Muscle layer of duodenum (tissue), 2 donors: ENCODE measurements at regions not wholly inside any gene's neighbourhood (a gene's known extent, or its start where the extent isn't known, plus 50 kb on each side); places are given as distances from the start of the nearest gene placed in this dataset.

Experiments
- H3K27ac ChIP-seq: one replicate; pipeline ENCODE4 v1.7.0; 2013; ENCODE audit warnings: mild to moderate bottlenecking, low read length
- H3K27me3 ChIP-seq: one replicate; pipeline ENCODE4 v1.7.0; 2013; ENCODE audit warnings: low read depth, mild to moderate bottlenecking, control low read depth, low read length
- H3K36me3 ChIP-seq, 2 donors: one replicate each; pipeline ENCODE4 v1.7.0; 2013; ENCODE audit warnings: low read length in 2 of 2, control low read depth in 1 of 2, mild to moderate bottlenecking in 1 of 2; ENCODE audit not compliant: insufficient read depth in 2 of 2, control insufficient read depth in 1 of 2
- H3K4me1 ChIP-seq, 2 donors: one replicate each; pipeline ENCODE4 v1.7.0; 2013; ENCODE audit warnings: low read length in 2 of 2, mild to moderate bottlenecking in 2 of 2, control low read depth in 1 of 2, moderate library complexity in 1 of 2; ENCODE audit not compliant: insufficient read depth in 2 of 2, control insufficient read depth in 1 of 2
- H3K4me3 ChIP-seq, 2 donors: one replicate each; pipeline ENCODE4 v1.7.0; 2013; ENCODE audit warnings: low read length in 2 of 2, low read depth in 1 of 2, mild to moderate bottlenecking in 1 of 2
- H3K9me3 ChIP-seq, 2 donors: one replicate each; pipeline ENCODE4 v1.7.0; 2013; ENCODE audit warnings: low read length in 2 of 2, control low read depth in 1 of 2, mild to moderate bottlenecking in 1 of 2; ENCODE audit not compliant: control insufficient read depth in 1 of 2
- donor health status: healthy.

GRCh38 chr6:128827675-128828464 lies 55.1 kb upstream of the LAMA2 start:
- H3K27ac ChIP-seq = no peak overlapping the region
- no peak overlapping the region for H3K4me3 ChIP-seq
- H3K27me3 ChIP-seq = no peaks in the 10 kb centered on the region
- no peaks in the 10 kb centered on the region for H3K36me3 ChIP-seq
- no peaks in the 10 kb centered on the region for H3K4me1 ChIP-seq
- no peaks in the 10 kb centered on the region for H3K9me3 ChIP-seq

- H3K4me1 ChIP-seq = no peaks in the 10 kb centered on the region
- H3K27me3 ChIP-seq = no peaks in the 10 kb centered on the region
- no peak overlapping the region for H3K4me3 ChIP-seq
- H3K36me3 ChIP-seq = no peaks in the 10 kb centered on the region
- H3K27ac ChIP-seq = no peak overlapping the region
- no peaks in the 10 kb centered on the region for H3K9me3 ChIP-seq
These were observed 56.3 kb upstream of the LAMA2 start for GRCh38 chr6:128826606-128827005.

- Histone ChIP-seq H3K4me3 (no peak overlapping the region), H3K4me1 (no peaks in the 10 kb centered on the region), H3K9me3 (no peaks in the 10 kb centered on the region), H3K27ac (no peak overlapping the region), H3K27me3 (no peaks in the 10 kb centered on the region), H3K36me3 (no peaks in the 10 kb centered on the region)
These were observed 60.7 kb upstream of the LAMA2 start for GRCh38 chr6:128822271-128822670.

- H3K4me3 ChIP-seq = no peak overlapping the region
- H3K4me1 ChIP-seq = no peaks in the 10 kb centered on the region
- H3K27ac ChIP-seq = no peak overlapping the region
- H3K9me3 ChIP-seq = no peaks in the 10 kb centered on the region
- no peaks in the 10 kb centered on the region for H3K27me3 ChIP-seq
- no peaks in the 10 kb centered on the region for H3K36me3 ChIP-seq
These were observed 61.8 kb upstream of the LAMA2 start for GRCh38 chr6:128821116-128821515.

GRCh38 chr6:128808856-128809255 lies 74.1 kb upstream of the LAMA2 start:
- H3K4me1 ChIP-seq = no peaks in the 10 kb centered on the region
- H3K27me3 ChIP-seq = no peaks in the 10 kb centered on the region
- H3K4me3 ChIP-seq = no peak overlapping the region
- H3K27ac ChIP-seq = no peak overlapping the region
- no peaks in the 10 kb centered on the region for H3K9me3 ChIP-seq
- H3K36me3 ChIP-seq = no peaks in the 10 kb centered on the region

GRCh38 chr6:128807577-128807976 lies 75.4 kb upstream of the LAMA2 start:
- Histone ChIP-seq H3K27me3 (no peaks in the 10 kb centered on the region), H3K4me3 (no peak overlapping the region), H3K9me3 (no peaks in the 10 kb centered on the region), H3K4me1 (no peaks in the 10 kb centered on the region), H3K36me3 (no peaks in the 10 kb centered on the region), H3K27ac (no peak overlapping the region)

- H3K4me3 ChIP-seq = no peak overlapping the region
- H3K27ac ChIP-seq = no peak overlapping the region
- no peaks in the 10 kb centered on the region for H3K36me3 ChIP-seq
- no peaks in the 10 kb centered on the region for H3K4me1 ChIP-seq
- H3K9me3 ChIP-seq = no peaks in the 10 kb centered on the region
- H3K27me3 ChIP-seq = no peaks in the 10 kb centered on the region
These were observed 76.7 kb upstream of the LAMA2 start for GRCh38 chr6:128806261-128806660.

GRCh38 chr6:128803911-128804310 lies 79.0 kb upstream of the LAMA2 start:
- Histone ChIP-seq H3K4me3 (no peak overlapping the region), H3K27ac (no peak overlapping the region)

GRCh38 chr6:128801621-128802020 lies 81.3 kb upstream of the LAMA2 start:
- Histone ChIP-seq H3K27me3 (no peaks in the 10 kb centered on the region), H3K36me3 (no peaks in the 10 kb centered on the region), H3K4me1 (no peaks in the 10 kb centered on the region), H3K4me3 (no peak overlapping the region), H3K27ac (no peak overlapping the region), H3K9me3 (no peaks in the 10 kb centered on the region)

More at GRCh38 chr6:128803911-128804310, 79.0 kb upstream of the LAMA2 start:
- Histone ChIP-seq H3K4me1 (no peaks in the 10 kb centered on the region), H3K36me3 (no peaks in the 10 kb centered on the region), H3K27me3 (no peaks in the 10 kb centered on the region), H3K9me3 (no peaks in the 10 kb centered on the region)

- H3K4me3 ChIP-seq = no peak overlapping the region
- H3K4me1 ChIP-seq = no peaks in the 10 kb centered on the region
- peaks cover 0 to 3% of the 10 kb centered on the region in 2 donors for H3K9me3 ChIP-seq
- H3K27me3 ChIP-seq = no peaks in the 10 kb centered on the region
- no peak overlapping the region for H3K27ac ChIP-seq
- no peaks in the 10 kb centered on the region for H3K36me3 ChIP-seq
These were observed 98.7 kb upstream of the LAMA2 start for GRCh38 chr6:128784266-128784665.

- Histone ChIP-seq H3K4me3 (no peak overlapping the region), H3K27ac (no peak overlapping the region), H3K4me1 (no peaks in the 10 kb centered on the region), H3K36me3 (no peaks in the 10 kb centered on the region), H3K27me3 (no peaks in the 10 kb centered on the region), H3K9me3 (peaks cover 0 to 4% of the 10 kb centered on the region in 2 donors)
These were observed 114.8 kb upstream of the LAMA2 start for GRCh38 chr6:128768187-128768586.

GRCh38 chr6:128767705-128768104 lies 115.2 kb upstream of the LAMA2 start:
- Histone ChIP-seq H3K9me3 (peaks cover 0 to 4% of the 10 kb centered on the region in 2 donors), H3K27me3 (no peaks in the 10 kb centered on the region), H3K4me3 (no peak overlapping the region), H3K36me3 (no peaks in the 10 kb centered on the region), H3K27ac (no peak overlapping the region), H3K4me1 (no peaks in the 10 kb centered on the region)
